Liver (tissue), 8 donors: ENCODE measurements at regions not wholly inside any gene's neighbourhood (a gene's known extent, or its start where the extent isn't known, plus 50 kb on each side); places are given as distances from the start of the nearest gene placed in this dataset.

Source experiments
- DNase-seq: peaks from one replicate; pipeline ENCODE4 v3.0.0-alpha.2; 2017; ENCODE audit warnings: low spot score
- H3K27ac ChIP-seq, 2 donors: one replicate each; pipeline ENCODE4 v1.7.0; 2013; ENCODE audit warnings: inconsistent platforms in 2 of 2, low read length in 2 of 2, control low read depth in 1 of 2, low read depth in 1 of 2, mild to moderate bottlenecking in 1 of 2
- H3K27me3 ChIP-seq, 4 donors: one replicate each; pipeline versions ENCODE4 v1.6.1 to v1.7.0; 2013; ENCODE audit warnings: low read length in 3 of 4, inconsistent platforms in 1 of 4, mild to moderate bottlenecking in 1 of 4, moderate library complexity in 1 of 4; ENCODE audit not compliant: control insufficient read depth in 4 of 4, insufficient read depth in 4 of 4
- H3K36me3 ChIP-seq, 4 donors: one replicate each; pipeline versions ENCODE4 v1.6.1 to v1.7.0; 2013; ENCODE audit warnings: low read length in 3 of 4, mild to moderate bottlenecking in 3 of 4, low read depth in 1 of 4, moderate library complexity in 1 of 4; ENCODE audit not compliant: control insufficient read depth in 4 of 4, insufficient read depth in 3 of 4
- H3K4me1 ChIP-seq, 4 donors: one replicate each; pipeline versions ENCODE4 v1.6.1 to v1.7.0; 2013; ENCODE audit warnings: low read length in 3 of 4, mild to moderate bottlenecking in 3 of 4, moderate library complexity in 1 of 4; ENCODE audit not compliant: control insufficient read depth in 4 of 4, insufficient read depth in 4 of 4
- H3K4me3 ChIP-seq, 3 donors: one replicate each; pipeline versions ENCODE4 v1.6.1 to v1.7.0; 2013; ENCODE audit warnings: low read length in 3 of 3, control low read depth in 1 of 3, low read depth in 1 of 3, mild to moderate bottlenecking in 1 of 3
- H3K9ac ChIP-seq, 2 donors: one replicate each; pipeline ENCODE4 v1.7.0; 2013; ENCODE audit warnings: low read length in 2 of 2, mild to moderate bottlenecking in 2 of 2, moderate library complexity in 2 of 2, control low read depth in 1 of 2, low read depth in 1 of 2
- H3K9me3 ChIP-seq, 4 donors: one replicate each; pipeline versions ENCODE4 v1.6.1 to v1.7.0; 2013; ENCODE audit warnings: low read length in 3 of 4; ENCODE audit not compliant: control insufficient read depth in 4 of 4
- CTCF ChIP-seq: fragments of 150-350 bp; IDR thresholded peaks from 2 replicates; pipeline ENCODE4 v1.5.1; 2017; ENCODE audit warnings: improper control_type of control experiment, low read depth, low read length; ENCODE audit not compliant: missing input control
- EGR1 ChIP-seq, 2 donors: IDR thresholded peaks; 2 replicates each; pipeline ENCODE4 v1.6.1; 2016 to 2018; ENCODE audit warnings: antibody characterized with exemption in 2 of 2, low read depth in 2 of 2
- FOXA1 ChIP-seq: IDR thresholded peaks from 2 replicates; pipeline ENCODE4 v1.6.1; 2016; ENCODE audit warnings: antibody characterized with exemption
- FOXA2 ChIP-seq: IDR thresholded peaks from 2 replicates; pipeline ENCODE4 v1.6.1; 2016; ENCODE audit warnings: antibody characterized with exemption
- GABPA ChIP-seq, 2 donors: IDR thresholded peaks in 1 of 2; conservative IDR thresholded peaks in 1 of 2; 2 replicates each; pipeline ENCODE4 v1.6.1; 2016; ENCODE audit warnings: antibody characterized with exemption in 2 of 2, mild to moderate bottlenecking in 1 of 2, moderate library complexity in 1 of 2
- HNF4A ChIP-seq, 2 donors: conservative IDR thresholded peaks; 2 replicates each; pipeline ENCODE4 v1.6.1; 2016; ENCODE audit warnings: antibody characterized with exemption in 2 of 2, mild to moderate bottlenecking in 2 of 2
- HNF4G ChIP-seq: IDR thresholded peaks from 2 replicates; pipeline ENCODE4 v1.6.1; 2016; ENCODE audit warnings: antibody characterized with exemption
- MAX ChIP-seq: IDR thresholded peaks from 2 replicates; pipeline ENCODE4 v1.6.1; 2016; ENCODE audit warnings: antibody characterized with exemption
- NR2F2 ChIP-seq: IDR thresholded peaks from 2 replicates; pipeline ENCODE4 v1.6.1; 2016; ENCODE audit warnings: antibody characterized with exemption
- RAD21 ChIP-seq, 2 donors: IDR thresholded peaks; 2 replicates each; pipeline ENCODE4 v1.6.1; 2016; ENCODE audit warnings: antibody characterized with exemption in 2 of 2, mild to moderate bottlenecking in 2 of 2
- RXRA ChIP-seq, 2 donors: IDR thresholded peaks; 2 replicates each; pipeline ENCODE4 v1.6.1; 2017 to 2018; ENCODE audit warnings: antibody characterized with exemption in 2 of 2, mild to moderate bottlenecking in 1 of 2
- SP1 ChIP-seq: IDR thresholded peaks from 2 replicates; pipeline ENCODE4 v1.6.1; 2018; ENCODE audit warnings: antibody characterized with exemption, mild to moderate bottlenecking
- TAF1 ChIP-seq: conservative IDR thresholded peaks from 2 replicates; pipeline ENCODE4 v1.6.1; 2016; ENCODE audit warnings: antibody characterized with exemption, mild to moderate bottlenecking
- YY1 ChIP-seq: IDR thresholded peaks from 2 replicates; pipeline ENCODE4 v1.6.1; 2016; ENCODE audit warnings: antibody characterized with exemption, mild to moderate bottlenecking
- WGBS: extraction: QIAGEN DNeasy Blood & Tissue Kit; methylation state at CpG from one replicate; pipeline ENCODE4 v1.1.7; 2013; 5-methylcytosine and 5-hydroxymethylcytosine counted together
- TF ChIP-seq, protein P1 (sequence below): IDR thresholded peaks from 2 replicates; pipeline ENCODE4 v1.6.1; 2016; ENCODE audit warnings: antibody characterized with exemption
- TF ChIP-seq, protein P2 (sequence below): IDR thresholded peaks from 2 replicates; pipeline ENCODE4 v1.6.1; 2016; ENCODE audit warnings: antibody characterized with exemption
- TF ChIP-seq, protein P3 (sequence below): IDR thresholded peaks from 2 replicates; pipeline ENCODE4 v1.6.1; 2016; ENCODE audit warnings: antibody characterized with exemption, mild to moderate bottlenecking
- donor health status: healthy.
- donor health status: healthy.
- donor health status: healthy.
- donor health status: healthy.
- donor health status: healthy.

DNA sequence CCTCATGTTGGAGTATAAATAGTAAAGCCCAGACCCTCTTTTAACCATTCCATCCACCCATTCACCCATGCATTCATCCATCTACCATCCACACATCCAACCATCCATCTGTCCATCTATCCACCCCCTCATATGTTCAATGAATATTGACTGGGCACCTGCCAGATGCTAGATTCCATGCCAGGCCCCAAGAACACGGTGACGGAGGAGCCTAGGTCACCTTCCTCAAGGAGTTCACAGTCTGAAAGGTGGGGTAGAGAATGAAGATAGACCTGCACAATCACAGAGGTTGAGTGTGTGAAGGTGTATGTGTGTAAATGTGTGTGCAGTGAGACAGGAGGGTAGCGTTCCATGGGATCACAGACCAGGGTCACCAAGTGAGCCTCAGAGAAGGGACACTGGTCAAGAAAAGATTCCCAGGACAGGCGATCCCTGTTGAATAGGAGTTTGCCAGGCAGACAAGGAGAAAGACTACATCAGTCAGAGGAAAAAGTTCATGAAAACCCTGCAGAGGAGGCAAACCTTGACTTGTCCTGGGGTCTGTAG is 287.2 kb downstream of the CYP26B1 start:
- 84% methylated on average over 4 of the region's 4 CpGs for WGBS

DNA sequence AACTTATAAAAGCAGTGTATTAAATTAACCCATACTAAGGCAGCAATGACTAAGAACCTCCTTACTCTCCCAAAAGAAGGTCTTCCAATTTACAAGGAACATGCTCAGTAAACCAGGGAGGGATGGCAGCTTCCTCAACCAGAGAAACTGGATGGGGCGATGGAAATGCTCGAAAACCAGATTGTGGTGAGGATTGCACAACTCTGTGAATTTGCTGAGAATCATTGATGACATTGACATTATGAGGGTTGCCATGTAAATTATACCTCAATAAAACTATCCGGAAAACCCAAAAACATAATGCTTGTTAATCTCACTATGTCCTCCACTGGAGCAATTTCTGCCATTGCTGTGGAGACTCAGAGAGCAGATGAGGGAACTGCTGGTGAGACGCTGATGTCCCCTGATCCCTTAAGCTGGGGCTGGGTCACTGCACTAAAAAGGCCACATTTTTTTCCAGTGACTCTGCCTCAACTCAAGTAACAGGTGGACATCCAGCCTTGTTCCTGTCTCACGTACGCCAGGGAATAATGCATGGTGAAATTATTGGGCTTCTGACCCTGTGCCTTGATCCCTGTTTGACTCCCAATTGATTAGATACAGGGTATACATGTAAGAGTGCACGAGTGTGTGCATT is 288.3 kb downstream of the CYP26B1 start:
- Histone ChIP-seq H3K27me3 (no peaks in the 10 kb centered on the region), H3K9ac (no peak overlapping the region), H3K36me3 (no peaks in the 10 kb centered on the region), H3K9me3 (peaks cover 1 to 8% (median 3%) of the 10 kb centered on the region in 4 donors), H3K4me3 (no peak overlapping the region), H3K4me1 (no peaks in the 10 kb centered on the region), H3K27ac (no peak overlapping the region)
- 90% methylated on average over 7 of the region's 7 CpGs for WGBS
- no peak for DNase-seq
- TF ChIP-seq, protein P1, sequence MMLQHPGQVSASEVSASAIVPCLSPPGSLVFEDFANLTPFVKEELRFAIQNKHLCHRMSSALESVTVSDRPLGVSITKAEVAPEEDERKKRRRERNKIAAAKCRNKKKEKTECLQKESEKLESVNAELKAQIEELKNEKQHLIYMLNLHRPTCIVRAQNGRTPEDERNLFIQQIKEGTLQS: no peak
- TF ChIP-seq CTCF (no peak), TAF1 (no peak), EGR1 (IDR thresholded peaks at IDR 0.05; ENCODE audit: low read depth in 2 of 2) (no peak), NR2F2 (no peak), FOXA1 (no peak), FOXA2 (no peak), MAX (no peak)
- TF ChIP-seq, protein P2, sequence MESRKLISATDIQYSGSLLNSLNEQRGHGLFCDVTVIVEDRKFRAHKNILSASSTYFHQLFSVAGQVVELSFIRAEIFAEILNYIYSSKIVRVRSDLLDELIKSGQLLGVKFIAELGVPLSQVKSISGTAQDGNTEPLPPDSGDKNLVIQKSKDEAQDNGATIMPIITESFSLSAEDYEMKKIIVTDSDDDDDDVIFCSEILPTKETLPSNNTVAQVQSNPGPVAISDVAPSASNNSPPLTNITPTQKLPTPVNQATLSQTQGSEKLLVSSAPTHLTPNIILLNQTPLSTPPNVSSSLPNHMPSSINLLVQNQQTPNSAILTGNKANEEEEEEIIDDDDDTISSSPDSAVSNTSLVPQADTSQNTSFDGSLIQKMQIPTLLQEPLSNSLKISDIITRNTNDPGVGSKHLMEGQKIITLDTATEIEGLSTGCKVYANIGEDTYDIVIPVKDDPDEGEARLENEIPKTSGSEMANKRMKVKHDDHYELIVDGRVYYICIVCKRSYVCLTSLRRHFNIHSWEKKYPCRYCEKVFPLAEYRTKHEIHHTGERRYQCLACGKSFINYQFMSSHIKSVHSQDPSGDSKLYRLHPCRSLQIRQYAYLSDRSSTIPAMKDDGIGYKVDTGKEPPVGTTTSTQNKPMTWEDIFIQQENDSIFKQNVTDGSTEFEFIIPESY: no peak

More for the DNA sequence above, 287.2 kb downstream of the CYP26B1 start:
- H3K9me3 ChIP-seq: peaks cover 0 to 4% (median 3%) of the 10 kb centered on the region in 4 donors
- H3K4me1 ChIP-seq: no peaks in the 10 kb centered on the region
- H3K9ac ChIP-seq: no peak overlapping the region
- H3K27ac ChIP-seq: no peak overlapping the region
- TF ChIP-seq MAX (no peak), RXRA (IDR thresholded peaks at IDR 0.05) (no peak), EGR1 (IDR thresholded peaks at IDR 0.05; ENCODE audit: low read depth in 2 of 2) (no peak), YY1 (no peak), NR2F2 (no peak), CTCF (no peak), HNF4G (no peak), SP1 (no peak), RAD21 (IDR thresholded peaks at IDR 0.05) (no peak), HNF4A (conservative IDR thresholded peaks at IDR 0.05) (no peak), FOXA2 (no peak), GABPA (IDR thresholded peaks at IDR 0.05 in 1 of 2, conservative IDR thresholded peaks at IDR 0.05 in 1 of 2) (no peak), TAF1 (no peak)
- TF ChIP-seq, protein P1: no peak
- TF ChIP-seq, protein P3, sequence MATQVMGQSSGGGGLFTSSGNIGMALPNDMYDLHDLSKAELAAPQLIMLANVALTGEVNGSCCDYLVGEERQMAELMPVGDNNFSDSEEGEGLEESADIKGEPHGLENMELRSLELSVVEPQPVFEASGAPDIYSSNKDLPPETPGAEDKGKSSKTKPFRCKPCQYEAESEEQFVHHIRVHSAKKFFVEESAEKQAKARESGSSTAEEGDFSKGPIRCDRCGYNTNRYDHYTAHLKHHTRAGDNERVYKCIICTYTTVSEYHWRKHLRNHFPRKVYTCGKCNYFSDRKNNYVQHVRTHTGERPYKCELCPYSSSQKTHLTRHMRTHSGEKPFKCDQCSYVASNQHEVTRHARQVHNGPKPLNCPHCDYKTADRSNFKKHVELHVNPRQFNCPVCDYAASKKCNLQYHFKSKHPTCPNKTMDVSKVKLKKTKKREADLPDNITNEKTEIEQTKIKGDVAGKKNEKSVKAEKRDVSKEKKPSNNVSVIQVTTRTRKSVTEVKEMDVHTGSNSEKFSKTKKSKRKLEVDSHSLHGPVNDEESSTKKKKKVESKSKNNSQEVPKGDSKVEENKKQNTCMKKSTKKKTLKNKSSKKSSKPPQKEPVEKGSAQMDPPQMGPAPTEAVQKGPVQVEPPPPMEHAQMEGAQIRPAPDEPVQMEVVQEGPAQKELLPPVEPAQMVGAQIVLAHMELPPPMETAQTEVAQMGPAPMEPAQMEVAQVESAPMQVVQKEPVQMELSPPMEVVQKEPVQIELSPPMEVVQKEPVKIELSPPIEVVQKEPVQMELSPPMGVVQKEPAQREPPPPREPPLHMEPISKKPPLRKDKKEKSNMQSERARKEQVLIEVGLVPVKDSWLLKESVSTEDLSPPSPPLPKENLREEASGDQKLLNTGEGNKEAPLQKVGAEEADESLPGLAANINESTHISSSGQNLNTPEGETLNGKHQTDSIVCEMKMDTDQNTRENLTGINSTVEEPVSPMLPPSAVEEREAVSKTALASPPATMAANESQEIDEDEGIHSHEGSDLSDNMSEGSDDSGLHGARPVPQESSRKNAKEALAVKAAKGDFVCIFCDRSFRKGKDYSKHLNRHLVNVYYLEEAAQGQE: no peak
- H3K4me3 ChIP-seq: no peak overlapping the region
- no peak for DNase-seq
- no peaks in the 10 kb centered on the region for H3K27me3 ChIP-seq
- no peaks in the 10 kb centered on the region for H3K36me3 ChIP-seq
